Panc1 (cell line): ENCODE measurements at regions not wholly inside any gene's neighbourhood (a gene's known extent, or its start where the extent isn't known, plus 50 kb on each side); places are given as distances from the start of the nearest gene placed in this dataset.

Experiments
- ATAC-seq: fragments of 200-7000 bp; cut with Tn5 transposase; 2 replicates; pipeline ENCODE4 v1.9.1; 2020; ENCODE audit warnings: mild to moderate bottlenecking, moderate library complexity
- BruUV-seq: library from RNA; stranded (reverse); fragments of 400-500 nt; replicated peaks from 2 replicates; lab custom pipeline; 2021; lab: Mats Ljungman, UMichigan
- CTCF ChIA-PET: fragments of 300-600 bp; sonication (Branson Sonifier 250); formaldehyde crosslinking; loops from one replicate; lab custom pipeline; 2022; ENCODE audit warnings: antibody characterized with exemption; lab: Charles Lee
- POLR2A ChIA-PET: fragments of 300-600 bp; sonication (Branson Sonifier 250); formaldehyde crosslinking; loops from one replicate; lab custom pipeline; 2022; ENCODE audit warnings: antibody characterized with exemption; lab: Charles Lee
- DNase-seq: peaks from one replicate; pipeline ENCODE4 v3.0.0-alpha.2; 2010; ENCODE audit warnings: low read depth, low spot score
- H3K27ac ChIP-seq: 2 replicates; pipeline ENCODE4 v1.5.1; 2011; ENCODE audit warnings: mild to moderate bottlenecking, low read length, inconsistent platforms
- H3K27me3 ChIP-seq: fragments of 200-500 bp; sonication (Bioruptor generic); 2 replicates; pipeline ENCODE4 v1.6.0; 2014; ENCODE audit warnings: low read length, inconsistent platforms; ENCODE audit not compliant: control insufficient read depth, insufficient read depth
- H3K36me3 ChIP-seq: fragments of 200-500 bp; sonication (Bioruptor generic); 2 replicates; pipeline ENCODE4 v1.5.1; 2014; ENCODE audit warnings: inconsistent platforms, mild to moderate bottlenecking, low read length, moderate library complexity; ENCODE audit not compliant: control insufficient read depth, insufficient read depth
- H3K4me1 ChIP-seq: 2 replicates; pipeline ENCODE4 v1.5.1; 2011; ENCODE audit warnings: inconsistent platforms, mild to moderate bottlenecking, low read length, moderate library complexity; ENCODE audit not compliant: control insufficient read depth, insufficient read depth
- H3K4me3 ChIP-seq, 2 experiments: 2 replicates each; pipeline ENCODE4 v1.5.1; 2011 to 2012; ENCODE audit warnings: low read depth in 2 of 2, low read length in 2 of 2, mild to moderate bottlenecking in 2 of 2, inconsistent platforms in 1 of 2, moderate library complexity in 1 of 2
- H3K9me3 ChIP-seq: fragments of 200-500 bp; sonication (Bioruptor generic); 2 replicates; pipeline ENCODE4 v1.5.1; 2014; ENCODE audit warnings: low read depth, mild to moderate bottlenecking, inconsistent platforms, low read length, moderate library complexity; ENCODE audit not compliant: control insufficient read depth, insufficient read depth
- CTCF ChIP-seq: fragments of 450-650 bp; IDR thresholded peaks from 2 replicates; pipeline ENCODE4 v1.5.1; 2017; ENCODE audit warnings: mild to moderate bottlenecking
- POLR2AphosphoS5 ChIP-seq: IDR thresholded peaks from 2 replicates; pipeline ENCODE4 v1.6.1; 2012; ENCODE audit warnings: mild to moderate bottlenecking, low read depth, low read length, moderate library complexity
- REST ChIP-seq, 2 experiments: IDR thresholded peaks; 2 replicates each; pipeline ENCODE4 v1.6.1; 2011 to 2012; ENCODE audit warnings: low read depth in 2 of 2, control low read depth in 1 of 2, low read length in 1 of 2, mild to moderate bottlenecking in 1 of 2, moderate library complexity in 1 of 2; ENCODE audit not compliant: insufficient read depth in 1 of 2
- SIN3A ChIP-seq: IDR thresholded peaks from 2 replicates; pipeline ENCODE4 v1.6.1; 2012; ENCODE audit warnings: low read depth, mild to moderate bottlenecking, low read length, moderate library complexity, borderline replicate concordance; ENCODE audit not compliant: insufficient read depth
- TCF7L2 ChIP-seq: IDR thresholded peaks from 2 replicates; pipeline ENCODE4 v1.6.1; 2011; ENCODE audit warnings: mild to moderate bottlenecking, low read depth, low read length, inconsistent platforms
- in situ Hi-C: cut with HindIII; loops from 2 replicates; pipeline ENCODE4 v1.10.0; 2016; ENCODE audit warnings: low sequenced_read_pairs, low pct_unique_long_range_greater_than_20kb
- intact Hi-C: fragments of 100-400 bp; cut with micrococcal nuclease; formaldehyde crosslinking; loops from one replicate; pipeline ENCODE4 v1.10.0; 2022; ENCODE audit not compliant: unreplicated experiment

GRCh38 chrX:115958687-115959359, 211.7 kb upstream of the AGTR2 start:
- Histone ChIP-seq H3K27me3 (no peaks in the 10 kb centered on the region), H3K27ac (no peak overlapping the region), H3K36me3 (no peaks in the 10 kb centered on the region), H3K4me1 (no peaks in the 10 kb centered on the region), H3K4me3 (no peak overlapping the region), H3K9me3 (peaks cover 5% of the 10 kb centered on the region; the same call in 1 of the 2 replicates)
- intact Hi-C loops = no loop called here
- CTCF ChIA-PET = no interaction called here
- POLR2A ChIA-PET = interaction anchor here (0.5 kb wide), 1 partner anchor 46 kb away, joined by 12 read pairs; no protein-coding TSS in a partner anchor
- TF ChIP-seq TCF7L2 (no peak), CTCF (no peak), SIN3A (no peak), REST (IDR thresholded peaks at IDR 0.05; ENCODE audit: insufficient read depth in 1 of 2, low read depth in 2 of 2, low read length in 1 of 2) (no peak), POLR2AphosphoS5 (no peak)
- no peak for DNase-seq
- ATAC-seq = no peak
- in situ Hi-C loops = no loop called here
- no TSS peak for BruUV-seq

GRCh38 chrX:115960440-115961084, 210.0 kb upstream of the AGTR2 start:
- Histone ChIP-seq H3K27ac (no peak overlapping the region), H3K4me1 (no peaks in the 10 kb centered on the region), H3K27me3 (no peaks in the 10 kb centered on the region), H3K36me3 (no peaks in the 10 kb centered on the region), H3K9me3 (peaks cover 4% of the 10 kb centered on the region; the same call in 1 of the 2 replicates), H3K4me3 (no peak overlapping the region)
- TF ChIP-seq TCF7L2 = no peak
- TF ChIP-seq POLR2AphosphoS5 = no peak
- no peak for TF ChIP-seq REST (IDR thresholded peaks at IDR 0.05; ENCODE audit: insufficient read depth in 1 of 2, low read depth in 2 of 2, low read length in 1 of 2)
- TF ChIP-seq CTCF = no peak
- no peak for TF ChIP-seq SIN3A
- intact Hi-C loops (no loop called here), in situ Hi-C loops (no loop called here)
- ChIA-PET POLR2A (no interaction called here), CTCF (no interaction called here)
- BruUV-seq = no TSS peak
- no peak for DNase-seq
- no peak for ATAC-seq
